Glutamatergic neuron (in vitro differentiated cells): ENCODE measurements at regions not wholly inside any gene's neighbourhood (a gene's known extent, or its start where the extent isn't known, plus 50 kb on each side); places are given as distances from the start of the nearest gene placed in this dataset.

Experiments
- DNase-seq: peaks from one replicate; pipeline ENCODE4 v3.0.0; 2022
- H3K27ac Mint-ChIP-seq: one replicate; pipeline ENCODE4 v1.8.0; 2020; ENCODE audit warnings: mild to moderate bottlenecking, mixed read lengths, inconsistent platforms; ENCODE audit not compliant: unreplicated experiment
- H3K27me3 Mint-ChIP-seq: one replicate; pipeline ENCODE4 v1.8.0; 2020; ENCODE audit warnings: mild to moderate bottlenecking, moderate library complexity, mixed read lengths, inconsistent platforms; ENCODE audit not compliant: unreplicated experiment
- H3K36me3 Mint-ChIP-seq: one replicate; pipeline ENCODE4 v1.8.0; 2020; ENCODE audit warnings: mild to moderate bottlenecking, mixed read lengths, inconsistent platforms; ENCODE audit not compliant: unreplicated experiment
- H3K4me1 Mint-ChIP-seq: one replicate; pipeline ENCODE4 v1.8.0; 2020; ENCODE audit warnings: mild to moderate bottlenecking, low read depth, mixed read lengths, inconsistent platforms; ENCODE audit not compliant: unreplicated experiment
- H3K4me3 Mint-ChIP-seq: one replicate; pipeline ENCODE4 v1.8.0; 2020; ENCODE audit warnings: mild to moderate bottlenecking, mixed read lengths, inconsistent platforms; ENCODE audit not compliant: unreplicated experiment
- H3K9me3 Mint-ChIP-seq: one replicate; pipeline ENCODE4 v1.8.0; 2020; ENCODE audit warnings: mild to moderate bottlenecking, moderate library complexity, mixed read lengths, inconsistent platforms; ENCODE audit not compliant: unreplicated experiment
- CTCF ChIP-seq: fragments of 200-600 bp; sonication (generic); IDR thresholded peaks from one replicate; pipeline ENCODE4 v1.5.0; 2021; ENCODE audit not compliant: partially characterized antibody, unreplicated experiment

GRCh38 chr10:130655313-130656186 lies 519.4 kb downstream of the GLRX3 start:
- no peak overlapping the region for H3K4me3 Mint-ChIP-seq
- no peak for DNase-seq
- no peaks in the 10 kb centered on the region for H3K4me1 Mint-ChIP-seq
- H3K27ac Mint-ChIP-seq = no peak overlapping the region
- H3K27me3 Mint-ChIP-seq = peaks cover 5% of the 10 kb centered on the region
- H3K36me3 Mint-ChIP-seq = no peaks in the 10 kb centered on the region
- H3K9me3 Mint-ChIP-seq = peaks cover 15% of the 10 kb centered on the region
- TF ChIP-seq CTCF = no peak

- H3K36me3 Mint-ChIP-seq = no peaks in the 10 kb centered on the region
- peaks cover 15% of the 10 kb centered on the region for H3K9me3 Mint-ChIP-seq
Measured at GRCh38 chr10:130656187-130656575, 520.0 kb downstream of the GLRX3 start.

GRCh38 chr10:130656582-130657133 lies 520.5 kb downstream of the GLRX3 start:
- no peak overlapping the region for H3K27ac Mint-ChIP-seq
- TF ChIP-seq CTCF = no peak
- no peaks in the 10 kb centered on the region for H3K36me3 Mint-ChIP-seq
- H3K4me3 Mint-ChIP-seq = no peak overlapping the region
- no peaks in the 10 kb centered on the region for H3K4me1 Mint-ChIP-seq
- no peak for DNase-seq
- H3K9me3 Mint-ChIP-seq = peaks cover 15% of the 10 kb centered on the region
- peaks cover 5% of the 10 kb centered on the region for H3K27me3 Mint-ChIP-seq

More at GRCh38 chr10:130656187-130656575, 520.0 kb downstream of the GLRX3 start:
- no peak overlapping the region for H3K4me3 Mint-ChIP-seq
- no peak for TF ChIP-seq CTCF
- peaks cover 5% of the 10 kb centered on the region for H3K27me3 Mint-ChIP-seq
- DNase-seq = no peak
- no peaks in the 10 kb centered on the region for H3K4me1 Mint-ChIP-seq
- H3K27ac Mint-ChIP-seq = no peak overlapping the region

GRCh38 chr10:130658687-130659290 lies 522.6 kb downstream of the GLRX3 start:
- Mint-ChIP-seq H3K4me1 (no peaks in the 10 kb centered on the region), H3K36me3 (no peaks in the 10 kb centered on the region), H3K27ac (no peak overlapping the region), H3K9me3 (peaks cover 15% of the 10 kb centered on the region), H3K4me3 (no peak overlapping the region), H3K27me3 (peaks cover 5% of the 10 kb centered on the region)
- DNase-seq = no peak
- TF ChIP-seq CTCF = no peak

GRCh38 chr10:130659528-130659927 lies 523.3 kb downstream of the GLRX3 start:
- no peaks in the 10 kb centered on the region for H3K36me3 Mint-ChIP-seq
- peaks cover 15% of the 10 kb centered on the region for H3K9me3 Mint-ChIP-seq
- H3K27ac Mint-ChIP-seq = no peak overlapping the region
- no peaks in the 10 kb centered on the region for H3K4me1 Mint-ChIP-seq
- H3K4me3 Mint-ChIP-seq = no peak overlapping the region
- H3K27me3 Mint-ChIP-seq = peaks cover 5% of the 10 kb centered on the region
- TF ChIP-seq CTCF = no peak
- DNase-seq = no peak
